Upper lobe of right lung (tissue), 1 donor: ENCODE measurements at regions not wholly inside any gene's neighbourhood (a gene's known extent, or its start where the extent isn't known, plus 50 kb on each side); places are given as distances from the start of the nearest gene placed in this dataset.
"Not testable (repeated sequence)": the region's sequence is repeated elsewhere in the genome, so short reads cannot be mapped to it uniquely, and the experiment has no call there.

Source experiments
- ATAC-seq: fragments of 200-7000 bp; cut with Tn5 transposase; one replicate; pipeline ENCODE4 v1.9.1; 2020; ENCODE audit warnings: mild to moderate bottlenecking, moderate library complexity
- DNase-seq: peaks from one replicate; pipeline ENCODE4 v3.0.0-alpha.2; 2020
- H3K27ac ChIP-seq: fragments of 200-600 bp; one replicate; pipeline ENCODE4 v1.8.0; 2022
- H3K27me3 ChIP-seq: fragments of 200-600 bp; one replicate; pipeline ENCODE4 v1.8.0; 2022; ENCODE audit warnings: mild to moderate bottlenecking
- H3K36me3 ChIP-seq: fragments of 200-600 bp; one replicate; pipeline ENCODE4 v1.8.0; 2022
- H3K4me1 ChIP-seq: fragments of 200-600 bp; one replicate; pipeline ENCODE4 v1.8.0; 2022
- H3K4me3 ChIP-seq: fragments of 200-600 bp; one replicate; pipeline ENCODE4 v1.8.0; 2022; ENCODE audit warnings: mild to moderate bottlenecking
- H3K9me3 ChIP-seq: fragments of 200-600 bp; one replicate; pipeline ENCODE4 v1.8.0; 2022
- intact Hi-C: fragments of 100-400 bp; cut with DNase I; formaldehyde crosslinking; loops from one replicate; pipeline ENCODE4 v1.11.0; 2022
- TF ChIP-seq, protein P1 (sequence below): fragments of 200-600 bp; IDR thresholded peaks from one replicate; pipeline ENCODE4 v1.8.0; 2022; ENCODE audit warnings: antibody characterized with exemption
- donor health status: DM: no; HTN: yes; CAD: no; lungs with severe emphysema.

DNA sequence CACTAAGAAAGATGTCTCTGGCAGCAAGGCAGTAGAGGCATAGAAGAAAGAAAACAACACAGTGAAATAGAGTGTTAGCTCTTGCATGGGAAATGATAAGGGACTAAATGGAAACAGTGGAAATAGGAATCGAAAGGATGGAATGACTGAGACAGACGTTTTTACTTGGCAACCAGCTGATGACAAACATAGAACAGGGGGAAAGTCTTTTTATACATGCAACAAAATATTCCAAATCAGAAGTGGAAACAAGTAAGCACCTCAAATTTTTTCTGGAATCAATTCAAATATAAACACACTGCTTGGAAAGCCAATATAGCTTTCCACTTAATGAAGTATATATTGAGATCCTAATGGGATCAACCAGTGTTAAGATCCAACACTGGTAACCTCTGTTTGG lies 110.2 kb downstream of the MZT1 start:
- Histone ChIP-seq H3K27me3 (no peaks in the 10 kb centered on the region), H3K27ac (no peak overlapping the region), H3K4me1 (no peaks in the 10 kb centered on the region), H3K9me3 (no peaks in the 10 kb centered on the region), H3K36me3 (no peaks in the 10 kb centered on the region), H3K4me3 (no peak overlapping the region)
- intact Hi-C loops = no loop called here
- no peak for DNase-seq
- TF ChIP-seq, protein P1, sequence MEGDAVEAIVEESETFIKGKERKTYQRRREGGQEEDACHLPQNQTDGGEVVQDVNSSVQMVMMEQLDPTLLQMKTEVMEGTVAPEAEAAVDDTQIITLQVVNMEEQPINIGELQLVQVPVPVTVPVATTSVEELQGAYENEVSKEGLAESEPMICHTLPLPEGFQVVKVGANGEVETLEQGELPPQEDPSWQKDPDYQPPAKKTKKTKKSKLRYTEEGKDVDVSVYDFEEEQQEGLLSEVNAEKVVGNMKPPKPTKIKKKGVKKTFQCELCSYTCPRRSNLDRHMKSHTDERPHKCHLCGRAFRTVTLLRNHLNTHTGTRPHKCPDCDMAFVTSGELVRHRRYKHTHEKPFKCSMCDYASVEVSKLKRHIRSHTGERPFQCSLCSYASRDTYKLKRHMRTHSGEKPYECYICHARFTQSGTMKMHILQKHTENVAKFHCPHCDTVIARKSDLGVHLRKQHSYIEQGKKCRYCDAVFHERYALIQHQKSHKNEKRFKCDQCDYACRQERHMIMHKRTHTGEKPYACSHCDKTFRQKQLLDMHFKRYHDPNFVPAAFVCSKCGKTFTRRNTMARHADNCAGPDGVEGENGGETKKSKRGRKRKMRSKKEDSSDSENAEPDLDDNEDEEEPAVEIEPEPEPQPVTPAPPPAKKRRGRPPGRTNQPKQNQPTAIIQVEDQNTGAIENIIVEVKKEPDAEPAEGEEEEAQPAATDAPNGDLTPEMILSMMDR = no peak
- ATAC-seq = no peak

GRCh38 chr13:72610251-72610891 lies 117.1 kb downstream of the MZT1 start:
- H3K27me3 ChIP-seq, H3K4me1 ChIP-seq, intact Hi-C loops, H3K36me3 ChIP-seq, H3K4me3 ChIP-seq, ATAC-seq, H3K9me3 ChIP-seq, H3K27ac ChIP-seq, DNase-seq: not testable (repeated sequence)

GRCh38 chr13:72599178-72599743 lies 128.2 kb downstream of the MZT1 start:
- DNase-seq = no peak
- Histone ChIP-seq H3K27ac (no peak overlapping the region), H3K4me3 (no peak overlapping the region), H3K36me3 (no peaks in the 10 kb centered on the region), H3K4me1 (no peaks in the 10 kb centered on the region), H3K27me3 (no peaks in the 10 kb centered on the region), H3K9me3 (no peaks in the 10 kb centered on the region)
- ATAC-seq = no peak
- intact Hi-C loops = no loop called here
- TF ChIP-seq, protein P1 = no peak

- no peaks in the 10 kb centered on the region for H3K9me3 ChIP-seq
- DNase-seq = no peak
- no peak overlapping the region for H3K27ac ChIP-seq
- no peaks in the 10 kb centered on the region for H3K4me1 ChIP-seq
- no peaks in the 10 kb centered on the region for H3K27me3 ChIP-seq
- no peaks in the 10 kb centered on the region for H3K36me3 ChIP-seq
- no peak overlapping the region for H3K4me3 ChIP-seq
- no peak for ATAC-seq
- intact Hi-C loops = no loop called here
- TF ChIP-seq, protein P1 = no peak
These were observed 137.2 kb downstream of the MZT1 start for GRCh38 chr13:72590091-72590740.

DNA sequence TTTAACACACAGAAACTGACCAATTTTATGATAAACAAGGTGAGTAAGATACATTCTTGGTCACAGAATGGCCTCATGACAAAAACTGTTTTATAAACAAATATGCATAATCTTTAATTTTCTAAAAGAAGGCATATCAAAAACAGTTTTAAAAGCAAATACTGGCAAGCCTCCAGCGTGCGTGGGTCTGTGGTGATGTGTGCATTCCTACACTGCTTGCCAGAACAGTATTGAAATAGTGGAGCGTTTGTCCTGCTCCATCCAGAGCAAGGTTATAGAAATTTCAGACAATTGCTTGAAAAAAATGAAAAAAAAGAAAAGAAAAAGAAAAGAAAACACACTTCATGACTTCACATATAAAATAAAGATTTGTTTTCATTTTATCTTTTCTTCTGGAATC lies 140.9 kb downstream of the MZT1 start:
- Histone ChIP-seq H3K36me3 (no peaks in the 10 kb centered on the region), H3K27ac (no peak overlapping the region), H3K4me1 (no peaks in the 10 kb centered on the region), H3K9me3 (no peaks in the 10 kb centered on the region), H3K4me3 (no peak overlapping the region), H3K27me3 (no peaks in the 10 kb centered on the region)
- intact Hi-C loops = no loop called here
- TF ChIP-seq, protein P1 = no peak
- DNase-seq (no peak), ATAC-seq (no peak)

DNA sequence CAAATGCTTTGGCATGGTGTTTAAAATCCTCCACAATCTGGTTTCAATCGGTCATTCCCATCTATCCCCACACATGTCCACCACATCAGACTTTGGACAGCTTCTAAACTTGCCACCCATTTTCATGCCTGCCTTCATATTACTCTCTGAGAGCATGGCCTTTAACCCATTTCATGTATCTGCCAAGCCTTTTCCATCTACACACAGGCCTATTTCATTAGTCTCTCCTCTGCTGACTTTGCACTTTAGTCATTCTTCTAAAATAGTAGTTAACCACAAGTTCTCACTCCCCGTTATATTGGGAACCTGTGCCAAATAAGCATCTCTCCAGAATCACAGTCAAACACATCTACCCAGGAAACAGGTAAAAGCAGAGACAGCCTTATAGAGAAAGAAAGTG lies 142.2 kb downstream of the MZT1 start:
- Histone ChIP-seq H3K36me3 (no peaks in the 10 kb centered on the region), H3K4me1 (no peaks in the 10 kb centered on the region), H3K4me3 (no peak overlapping the region), H3K27ac (no peak overlapping the region), H3K9me3 (no peaks in the 10 kb centered on the region), H3K27me3 (no peaks in the 10 kb centered on the region)
- DNase-seq = no peak
- no peak for ATAC-seq
- intact Hi-C loops = no loop called here
- TF ChIP-seq, protein P1 = no peak
